Colonic mucosa (tissue), 4 donors: ENCODE measurements at regions not wholly inside any gene's neighbourhood (a gene's known extent, or its start where the extent isn't known, plus 50 kb on each side); places are given as distances from the start of the nearest gene placed in this dataset.

Source experiments
- DNase-seq: peaks from one replicate; pipeline ENCODE4 v3.0.0-alpha.2; 2020
- H3K27ac ChIP-seq: fragments of 200-600 bp; one replicate; pipeline ENCODE4 v1.8.0; 2021
- H3K27me3 ChIP-seq: fragments of 200-600 bp; one replicate; pipeline ENCODE4 v1.8.0; 2021
- H3K36me3 ChIP-seq: fragments of 200-600 bp; one replicate; pipeline ENCODE4 v1.8.0; 2021
- H3K4me1 ChIP-seq: fragments of 200-600 bp; one replicate; pipeline ENCODE4 v1.8.0; 2021; ENCODE audit warnings: mild to moderate bottlenecking
- H3K4me3 ChIP-seq: fragments of 200-600 bp; one replicate; pipeline ENCODE4 v1.8.0; 2021
- H3K9ac ChIP-seq, 2 donors: one replicate each; pipeline ENCODE4 v1.7.0; 2013; ENCODE audit warnings: control low read depth in 2 of 2, low read depth in 2 of 2, low read length in 2 of 2
- H3K9me3 ChIP-seq: fragments of 200-600 bp; one replicate; pipeline ENCODE4 v1.8.0; 2021
- CTCF ChIP-seq: fragments of 200-600 bp; IDR thresholded peaks from one replicate; pipeline ENCODE4 v1.8.0; 2022; ENCODE audit warnings: antibody characterized with exemption, mild to moderate bottlenecking
- intact Hi-C: fragments of 100-400 bp; cut with DNase I; formaldehyde crosslinking; loops from one replicate; pipeline ENCODE4 v1.14.1; 2022
- donor health status: healthy.
- donor health status: DM: no; HTN: no; CAD: no.
- donor health status: DM: no; HTN: no; CAD: no.

- Histone ChIP-seq H3K27me3 (no peaks in the 10 kb centered on the region), H3K4me1 (peaks cover 5% of the 10 kb centered on the region), H3K9me3 (no peaks in the 10 kb centered on the region), H3K27ac (no peak overlapping the region), H3K4me3 (no peak overlapping the region), H3K36me3 (no peaks in the 10 kb centered on the region), H3K9ac (no peak overlapping the region)
- intact Hi-C loops = no loop called here
- no peak for TF ChIP-seq CTCF
- no peak for DNase-seq
Measured at GRCh38 chr6:15761045-15761502, 98.2 kb upstream of the DTNBP1 start.

DNA sequence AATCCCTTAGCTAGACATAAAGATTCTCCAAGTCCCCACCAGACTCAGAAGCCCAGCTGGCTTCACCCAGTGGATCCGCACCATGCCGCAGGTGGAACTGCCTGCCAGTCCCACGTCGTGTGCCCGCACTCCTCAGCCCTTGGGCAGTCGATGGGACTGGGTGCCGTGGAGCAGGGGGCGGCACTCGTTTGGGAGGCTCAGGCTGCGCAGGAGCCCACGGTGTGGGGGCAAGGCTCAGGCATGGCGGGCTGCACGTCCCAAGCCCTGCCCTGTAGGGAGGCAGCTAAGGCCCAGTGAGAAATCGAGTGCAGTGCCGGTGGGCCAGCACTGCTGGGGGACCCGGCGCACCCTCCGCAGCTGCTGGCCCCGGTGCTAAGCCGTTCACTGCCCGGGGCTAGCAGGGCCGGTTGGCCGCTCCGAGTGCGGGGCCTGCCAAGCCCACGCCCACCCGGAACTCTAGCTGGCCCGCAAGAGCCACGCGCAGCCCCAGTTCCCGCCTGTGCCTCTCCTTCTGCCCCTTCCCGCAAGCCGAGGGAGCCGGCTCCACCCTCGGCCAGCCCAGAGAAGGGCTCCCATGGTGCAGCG lies 95.9 kb upstream of the DTNBP1 start:
- Histone ChIP-seq H3K4me3 (no peak overlapping the region), H3K27me3 (no peaks in the 10 kb centered on the region), H3K36me3 (no peaks in the 10 kb centered on the region), H3K9me3 (no peaks in the 10 kb centered on the region), H3K4me1 (peaks cover 3% of the 10 kb centered on the region), H3K27ac (no peak overlapping the region), H3K9ac (no peak overlapping the region)
- TF ChIP-seq CTCF = no peak
- intact Hi-C loops = no loop called here
- no peak for DNase-seq

DNA sequence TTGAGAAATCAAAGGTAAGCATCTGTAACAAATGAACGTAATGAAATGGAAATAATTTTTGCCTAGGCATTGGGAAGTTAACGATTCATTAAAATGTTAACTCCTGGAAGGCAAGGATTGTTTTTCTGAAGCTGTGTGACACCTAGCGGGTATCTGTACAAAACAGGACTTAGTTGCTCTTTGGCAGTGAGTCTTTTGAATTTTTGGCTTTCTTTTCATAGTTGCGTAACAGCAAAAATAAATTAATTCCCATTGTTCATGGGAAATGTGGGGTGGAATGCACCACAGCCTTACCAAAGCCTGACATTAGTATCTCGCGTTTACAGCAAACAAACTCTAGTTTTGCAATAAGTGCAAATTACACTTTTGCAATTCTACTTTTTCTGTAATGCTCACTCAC lies 92.7 kb upstream of the DTNBP1 start:
- Histone ChIP-seq H3K4me1 (no peaks in the 10 kb centered on the region), H3K4me3 (no peak overlapping the region), H3K27ac (no peak overlapping the region), H3K36me3 (no peaks in the 10 kb centered on the region), H3K27me3 (no peaks in the 10 kb centered on the region), H3K9me3 (no peaks in the 10 kb centered on the region), H3K9ac (no peak overlapping the region)
- no peak for DNase-seq
- intact Hi-C loops = no loop called here
- no peak for TF ChIP-seq CTCF

DNA sequence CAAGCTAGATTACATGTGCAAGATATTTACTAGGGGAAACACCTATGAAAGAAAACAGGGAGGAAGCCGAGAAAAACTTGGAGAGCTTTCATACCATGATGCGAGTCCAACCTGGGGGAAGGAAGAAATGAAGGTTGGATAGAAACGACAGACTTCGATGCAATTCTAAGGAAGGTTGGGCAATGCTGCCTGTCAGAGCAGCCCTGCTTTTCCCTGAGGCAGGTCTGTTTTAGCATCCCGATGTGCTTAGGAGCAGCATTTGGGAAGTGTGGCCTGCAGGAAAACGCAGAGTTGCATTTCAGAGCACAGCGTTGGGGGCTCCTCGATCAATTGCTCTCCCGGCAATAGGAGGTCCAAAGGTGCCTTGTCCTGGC lies 91.9 kb upstream of the DTNBP1 start:
- H3K4me3 ChIP-seq = no peak overlapping the region
- H3K27me3 ChIP-seq = no peaks in the 10 kb centered on the region
- no peak overlapping the region for H3K27ac ChIP-seq
- no peaks in the 10 kb centered on the region for H3K9me3 ChIP-seq
- no peak overlapping the region for H3K9ac ChIP-seq
- intact Hi-C loops = no loop called here
- TF ChIP-seq CTCF = no peak
- no peaks in the 10 kb centered on the region for H3K36me3 ChIP-seq
- DNase-seq = no peak
- H3K4me1 ChIP-seq = no peaks in the 10 kb centered on the region

DNA sequence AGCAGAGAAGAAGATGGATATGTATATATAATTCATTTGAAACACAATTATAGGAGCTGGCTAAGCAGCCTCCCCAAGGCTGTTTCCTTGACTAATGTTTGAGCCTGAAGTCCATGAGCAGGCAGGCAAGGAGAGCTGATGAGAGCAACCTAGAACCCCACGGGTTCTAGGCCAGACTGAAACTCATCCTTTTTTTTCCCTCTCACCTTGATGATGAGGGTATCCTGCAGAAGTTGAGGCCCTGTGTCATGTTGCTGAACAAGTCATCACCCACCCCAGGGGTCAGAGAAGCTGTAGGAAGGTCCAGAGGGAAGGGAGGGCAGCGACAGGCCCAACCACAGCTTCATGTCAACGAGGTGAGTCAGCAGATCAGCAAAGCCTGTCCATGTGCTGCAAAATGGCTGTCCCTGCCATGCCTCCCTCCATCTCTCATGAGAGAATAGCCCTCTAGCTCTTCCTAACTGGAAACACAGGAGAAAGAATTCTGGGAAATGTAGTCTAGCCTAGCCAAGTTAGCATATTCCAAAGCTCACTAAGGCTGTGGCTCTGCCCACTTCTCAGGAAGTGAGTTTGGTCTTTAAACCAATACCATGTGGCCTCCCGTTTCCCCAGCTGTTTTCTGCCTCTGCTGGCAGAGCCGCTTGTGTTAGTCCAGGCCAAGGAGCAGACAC lies 91.3 kb upstream of the DTNBP1 start:
- no peaks in the 10 kb centered on the region for H3K27me3 ChIP-seq
- intact Hi-C loops = no loop called here
- no peaks in the 10 kb centered on the region for H3K4me1 ChIP-seq
- H3K9ac ChIP-seq = no peak overlapping the region
- TF ChIP-seq CTCF = no peak
- H3K4me3 ChIP-seq = no peak overlapping the region
- no peaks in the 10 kb centered on the region for H3K9me3 ChIP-seq
- H3K36me3 ChIP-seq = no peaks in the 10 kb centered on the region
- DNase-seq = no peak
- H3K27ac ChIP-seq = no peak overlapping the region
